ENCODE measurements at regions not wholly inside any gene's neighbourhood (a gene's known extent, or its start where the extent isn't known, plus 50 kb on each side); places are given as distances from the start of the nearest gene placed in this dataset.

DNA sequence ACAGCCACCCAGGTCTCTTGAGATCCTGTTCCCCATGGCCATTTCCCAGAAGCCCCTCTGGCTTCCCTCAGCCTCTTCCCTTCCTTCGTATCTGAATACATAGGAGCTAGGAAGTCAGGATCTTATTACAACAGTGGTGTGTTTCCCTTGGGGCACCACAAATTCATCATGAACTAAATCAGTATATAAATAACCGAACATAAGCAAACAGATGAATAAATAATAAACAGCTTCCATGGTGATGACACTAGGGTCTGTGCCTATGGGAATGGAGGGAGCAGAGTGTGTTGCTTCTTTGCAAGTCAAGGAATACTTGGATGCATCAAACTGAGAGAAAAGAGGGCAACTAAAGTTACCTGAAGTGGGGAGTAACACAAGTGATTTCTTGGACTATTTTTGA, 527.6 kb downstream of the LMO7 start:
- TF ChIP-seq, protein P1, sequence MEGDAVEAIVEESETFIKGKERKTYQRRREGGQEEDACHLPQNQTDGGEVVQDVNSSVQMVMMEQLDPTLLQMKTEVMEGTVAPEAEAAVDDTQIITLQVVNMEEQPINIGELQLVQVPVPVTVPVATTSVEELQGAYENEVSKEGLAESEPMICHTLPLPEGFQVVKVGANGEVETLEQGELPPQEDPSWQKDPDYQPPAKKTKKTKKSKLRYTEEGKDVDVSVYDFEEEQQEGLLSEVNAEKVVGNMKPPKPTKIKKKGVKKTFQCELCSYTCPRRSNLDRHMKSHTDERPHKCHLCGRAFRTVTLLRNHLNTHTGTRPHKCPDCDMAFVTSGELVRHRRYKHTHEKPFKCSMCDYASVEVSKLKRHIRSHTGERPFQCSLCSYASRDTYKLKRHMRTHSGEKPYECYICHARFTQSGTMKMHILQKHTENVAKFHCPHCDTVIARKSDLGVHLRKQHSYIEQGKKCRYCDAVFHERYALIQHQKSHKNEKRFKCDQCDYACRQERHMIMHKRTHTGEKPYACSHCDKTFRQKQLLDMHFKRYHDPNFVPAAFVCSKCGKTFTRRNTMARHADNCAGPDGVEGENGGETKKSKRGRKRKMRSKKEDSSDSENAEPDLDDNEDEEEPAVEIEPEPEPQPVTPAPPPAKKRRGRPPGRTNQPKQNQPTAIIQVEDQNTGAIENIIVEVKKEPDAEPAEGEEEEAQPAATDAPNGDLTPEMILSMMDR (IDR thresholded peaks at IDR 0.05; ENCODE audit: extremely low read depth in 1 of 2, insufficient read depth in 1 of 2, low read depth in 1 of 2, low read length in 2 of 2): no peak
- TF ChIP-seq POLR2AphosphoS5 (IDR thresholded peaks at IDR 0.05; ENCODE audit: insufficient read depth, low read depth, low read length): no peak
- no peak for TF ChIP-seq JUN (IDR thresholded peaks at IDR 0.05; ENCODE audit: borderline replicate concordance, insufficient read depth, insufficient read length, low read depth)
- TF ChIP-seq EZH2 (IDR thresholded peaks at IDR 0.05; ENCODE audit: borderline replicate concordance, low read depth, low read length, severe bottlenecking): no peak
- TF ChIP-seq, protein P2, sequence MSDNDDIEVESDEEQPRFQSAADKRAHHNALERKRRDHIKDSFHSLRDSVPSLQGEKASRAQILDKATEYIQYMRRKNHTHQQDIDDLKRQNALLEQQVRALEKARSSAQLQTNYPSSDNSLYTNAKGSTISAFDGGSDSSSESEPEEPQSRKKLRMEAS (IDR thresholded peaks at IDR 0.05; ENCODE audit: insufficient read depth, insufficient read length): no peak
- no peak for TF ChIP-seq POLR2A (IDR thresholded peaks at IDR 0.05; ENCODE audit: low read depth, low read length)
- no peak for TF ChIP-seq MYC (IDR thresholded peaks at IDR 0.05; ENCODE audit: low read depth, low read length)

Measured in endothelial cell of umbilical vein (primary cell).